ENCODE measurements at regions not wholly inside any gene's neighbourhood (a gene's known extent, or its start where the extent isn't known, plus 50 kb on each side); places are given as distances from the start of the nearest gene placed in this dataset.

DNA sequence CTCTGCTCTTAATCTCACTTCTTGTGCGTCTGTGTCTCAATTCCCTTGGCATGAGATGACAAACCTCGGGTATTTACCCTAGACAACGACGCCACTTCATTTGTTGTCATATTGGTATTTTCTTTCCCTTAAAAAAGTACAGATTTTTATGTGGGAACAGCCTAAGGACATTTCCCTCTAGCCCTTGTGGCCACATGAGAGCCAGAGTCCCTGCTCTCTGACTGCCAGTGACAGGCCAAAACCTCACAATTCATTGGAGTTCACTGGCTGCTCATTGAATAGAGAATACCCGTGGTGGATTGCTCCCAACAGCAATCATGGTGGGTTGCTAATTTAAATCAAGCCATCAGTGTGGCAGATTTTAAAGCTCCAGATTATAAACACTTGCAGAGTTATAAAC lies 191.3 kb upstream of the FAM3C start:
- Mint-ChIP-seq H3K36me3 (ENCODE audit: low read depth) (no peaks in the 10 kb centered on the region), H3K9me3 (peaks cover 5% of the 10 kb centered on the region), H3K4me3 (no peak overlapping the region), H3K27ac (no peak overlapping the region), H3K27me3 (ENCODE audit: low read depth, poor library complexity) (no peaks in the 10 kb centered on the region), H3K4me1 (no peaks in the 10 kb centered on the region)
- DNase-seq, result no peak
- TF ChIP-seq, protein P1, sequence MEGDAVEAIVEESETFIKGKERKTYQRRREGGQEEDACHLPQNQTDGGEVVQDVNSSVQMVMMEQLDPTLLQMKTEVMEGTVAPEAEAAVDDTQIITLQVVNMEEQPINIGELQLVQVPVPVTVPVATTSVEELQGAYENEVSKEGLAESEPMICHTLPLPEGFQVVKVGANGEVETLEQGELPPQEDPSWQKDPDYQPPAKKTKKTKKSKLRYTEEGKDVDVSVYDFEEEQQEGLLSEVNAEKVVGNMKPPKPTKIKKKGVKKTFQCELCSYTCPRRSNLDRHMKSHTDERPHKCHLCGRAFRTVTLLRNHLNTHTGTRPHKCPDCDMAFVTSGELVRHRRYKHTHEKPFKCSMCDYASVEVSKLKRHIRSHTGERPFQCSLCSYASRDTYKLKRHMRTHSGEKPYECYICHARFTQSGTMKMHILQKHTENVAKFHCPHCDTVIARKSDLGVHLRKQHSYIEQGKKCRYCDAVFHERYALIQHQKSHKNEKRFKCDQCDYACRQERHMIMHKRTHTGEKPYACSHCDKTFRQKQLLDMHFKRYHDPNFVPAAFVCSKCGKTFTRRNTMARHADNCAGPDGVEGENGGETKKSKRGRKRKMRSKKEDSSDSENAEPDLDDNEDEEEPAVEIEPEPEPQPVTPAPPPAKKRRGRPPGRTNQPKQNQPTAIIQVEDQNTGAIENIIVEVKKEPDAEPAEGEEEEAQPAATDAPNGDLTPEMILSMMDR (IDR thresholded peaks at IDR 0.05), result no peak

DNA sequence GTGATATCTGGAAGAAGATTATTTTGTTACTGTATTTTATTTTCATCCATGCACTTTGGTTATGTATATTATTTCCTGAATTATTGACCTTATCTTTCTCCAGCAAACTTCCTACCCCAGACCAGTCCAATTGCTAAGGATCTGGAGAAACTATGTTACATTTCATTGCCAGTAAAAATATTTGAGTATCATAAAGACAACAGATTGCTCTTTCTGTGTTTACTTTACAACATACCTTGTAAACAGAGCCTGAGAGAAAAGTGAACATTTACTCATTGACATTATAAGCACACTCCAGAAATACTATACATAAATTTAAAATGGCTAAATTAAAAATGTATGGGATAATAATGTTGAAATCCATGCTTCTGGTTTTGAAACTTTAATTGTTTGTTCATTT lies 186.2 kb upstream of the FAM3C start:
- TF ChIP-seq, protein P1 (IDR thresholded peaks at IDR 0.05), result no peak
- Mint-ChIP-seq H3K27me3 (ENCODE audit: low read depth, poor library complexity) (peaks cover 3% of the 10 kb centered on the region), H3K27ac (no peak overlapping the region), H3K9me3 (no peaks in the 10 kb centered on the region), H3K4me1 (no peaks in the 10 kb centered on the region), H3K4me3 (no peak overlapping the region), H3K36me3 (ENCODE audit: low read depth) (no peaks in the 10 kb centered on the region)
- DNase-seq, result no peak

DNA sequence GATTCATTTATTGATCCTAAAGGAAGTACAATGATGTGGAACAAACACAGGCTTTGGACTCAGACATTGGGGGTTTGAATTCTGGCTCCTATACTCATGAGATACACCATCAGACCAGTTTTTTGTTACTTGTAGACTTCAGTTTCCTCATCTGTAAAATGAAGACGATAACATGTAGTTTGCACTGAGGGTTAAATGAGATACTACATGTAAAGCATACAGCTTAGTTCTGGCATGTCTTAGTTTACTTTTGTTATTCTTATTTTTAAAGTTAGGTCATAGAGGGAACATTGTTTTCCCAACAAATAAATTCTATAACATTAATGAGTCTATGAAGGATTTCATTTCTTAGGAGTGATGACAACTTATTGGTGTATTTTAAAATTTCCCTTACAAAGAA lies 183.5 kb upstream of the FAM3C start:
- Mint-ChIP-seq H3K9me3 (no peaks in the 10 kb centered on the region), H3K27me3 (ENCODE audit: low read depth, poor library complexity) (peaks cover 3% of the 10 kb centered on the region), H3K4me3 (no peak overlapping the region), H3K27ac (no peak overlapping the region), H3K36me3 (ENCODE audit: low read depth) (no peaks in the 10 kb centered on the region), H3K4me1 (no peaks in the 10 kb centered on the region)
- DNase-seq, result no peak
- TF ChIP-seq, protein P1 (IDR thresholded peaks at IDR 0.05), result no peak

DNA sequence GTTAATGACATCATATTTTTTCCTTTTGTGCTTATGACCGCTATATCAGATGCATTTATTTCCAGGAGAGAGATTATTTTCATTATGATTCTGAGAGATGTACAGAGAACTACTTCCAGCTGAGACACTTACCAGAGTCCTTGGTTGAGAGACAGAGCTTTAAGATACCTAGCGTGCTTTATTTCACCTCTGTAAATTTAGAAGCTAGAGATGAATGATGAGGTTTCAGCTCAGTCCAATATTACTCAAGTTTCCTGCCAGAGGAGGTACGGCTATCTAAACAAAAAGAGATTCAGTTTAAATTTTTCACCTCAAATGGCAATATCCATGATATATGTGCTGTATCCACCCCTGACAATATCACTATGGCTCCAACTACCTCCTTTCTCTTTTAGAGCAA lies 182.6 kb upstream of the FAM3C start:
- H3K4me1 Mint-ChIP-seq, result no peaks in the 10 kb centered on the region
- DNase-seq, result no peak
- TF ChIP-seq, protein P1 (IDR thresholded peaks at IDR 0.05), result no peak
- H3K9me3 Mint-ChIP-seq, result no peaks in the 10 kb centered on the region
- peaks cover 3% of the 10 kb centered on the region for H3K27me3 Mint-ChIP-seq (ENCODE audit: low read depth, poor library complexity)
- no peak overlapping the region for H3K4me3 Mint-ChIP-seq
- no peaks in the 10 kb centered on the region for H3K36me3 Mint-ChIP-seq (ENCODE audit: low read depth)
- no peak overlapping the region for H3K27ac Mint-ChIP-seq

DNA sequence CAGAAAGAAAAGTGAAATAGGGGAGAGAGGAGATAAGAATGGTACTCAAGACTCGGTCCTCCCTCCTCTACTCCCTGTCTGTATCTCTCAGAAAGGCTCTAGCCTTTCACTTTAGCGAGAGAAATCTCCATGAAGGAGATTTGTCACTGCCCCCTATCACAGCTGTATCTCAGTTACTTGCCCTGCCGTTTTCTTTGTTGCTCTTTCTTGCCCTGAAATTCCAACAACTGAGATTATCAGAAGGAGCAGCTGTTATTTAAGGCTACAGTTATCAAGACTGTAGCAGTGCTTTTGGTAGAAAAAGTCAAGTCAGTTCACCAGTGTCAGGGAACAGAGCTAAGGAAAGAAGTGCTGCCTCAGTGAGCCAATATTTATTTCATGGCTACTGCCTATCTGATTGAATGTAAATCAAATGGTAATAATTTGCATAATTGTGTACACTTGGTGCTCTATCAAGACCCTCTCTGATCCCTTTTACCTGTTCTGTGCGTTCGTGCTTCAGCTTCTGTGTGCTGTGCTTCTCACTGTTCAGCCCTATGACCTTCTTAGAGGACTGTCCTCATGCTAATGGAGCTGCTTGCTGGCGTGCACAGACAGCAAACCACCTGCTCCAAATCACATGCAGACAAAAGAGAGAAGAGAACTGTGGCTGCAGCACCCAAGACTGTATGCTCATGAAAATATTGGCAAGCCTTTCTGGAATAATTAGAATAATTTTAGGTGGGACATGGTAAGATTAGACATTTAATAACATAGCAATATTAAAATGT lies 180.2 kb upstream of the FAM3C start:
- no peak overlapping the region for H3K4me3 Mint-ChIP-seq
- no peak for DNase-seq
- H3K27me3 Mint-ChIP-seq (ENCODE audit: low read depth, poor library complexity), result peaks cover 3% of the 10 kb centered on the region
- H3K4me1 Mint-ChIP-seq, result no peaks in the 10 kb centered on the region
- H3K27ac Mint-ChIP-seq, result no peak overlapping the region
- H3K9me3 Mint-ChIP-seq, result no peaks in the 10 kb centered on the region
- H3K36me3 Mint-ChIP-seq (ENCODE audit: low read depth), result no peaks in the 10 kb centered on the region
- TF ChIP-seq, protein P1 (IDR thresholded peaks at IDR 0.05), result no peak

DNA sequence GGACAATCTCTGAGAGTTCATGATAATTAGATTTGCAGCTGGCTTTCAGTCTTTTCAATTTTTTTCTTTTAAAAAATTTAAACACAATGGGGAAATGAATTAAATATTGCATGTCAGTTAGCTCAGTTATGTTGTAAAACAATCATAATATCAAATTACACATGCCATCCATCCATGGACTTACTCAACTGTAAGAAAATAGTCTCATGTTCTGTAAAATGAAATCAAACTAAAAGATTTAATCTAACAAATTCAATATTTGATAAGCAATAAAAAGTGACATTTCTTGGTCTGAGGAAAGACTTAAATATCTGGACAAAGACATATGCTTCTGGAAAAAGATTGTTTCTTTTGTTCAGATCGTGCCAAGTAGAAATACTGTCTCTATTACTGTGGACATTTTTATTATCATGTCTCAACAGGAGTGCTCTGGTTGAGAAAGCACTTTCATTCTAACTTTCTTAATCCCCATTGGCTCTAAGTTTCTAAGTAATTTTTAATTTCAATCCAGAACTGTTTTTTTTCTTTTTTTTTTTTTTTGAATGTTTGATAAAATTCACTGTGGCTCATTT lies 179.2 kb upstream of the FAM3C start:
- Mint-ChIP-seq H3K4me1 (no peaks in the 10 kb centered on the region), H3K4me3 (no peak overlapping the region), H3K36me3 (ENCODE audit: low read depth) (no peaks in the 10 kb centered on the region), H3K27ac (no peak overlapping the region), H3K27me3 (ENCODE audit: low read depth, poor library complexity) (peaks cover 3% of the 10 kb centered on the region), H3K9me3 (no peaks in the 10 kb centered on the region)
- TF ChIP-seq, protein P1 (IDR thresholded peaks at IDR 0.05), result no peak
- no peak for DNase-seq

Data from nephron progenitor cell (in vitro differentiated cells).